ENCODE measurements at regions not wholly inside any gene's neighbourhood (a gene's known extent, or its start where the extent isn't known, plus 50 kb on each side); places are given as distances from the start of the nearest gene placed in this dataset.

DNA sequence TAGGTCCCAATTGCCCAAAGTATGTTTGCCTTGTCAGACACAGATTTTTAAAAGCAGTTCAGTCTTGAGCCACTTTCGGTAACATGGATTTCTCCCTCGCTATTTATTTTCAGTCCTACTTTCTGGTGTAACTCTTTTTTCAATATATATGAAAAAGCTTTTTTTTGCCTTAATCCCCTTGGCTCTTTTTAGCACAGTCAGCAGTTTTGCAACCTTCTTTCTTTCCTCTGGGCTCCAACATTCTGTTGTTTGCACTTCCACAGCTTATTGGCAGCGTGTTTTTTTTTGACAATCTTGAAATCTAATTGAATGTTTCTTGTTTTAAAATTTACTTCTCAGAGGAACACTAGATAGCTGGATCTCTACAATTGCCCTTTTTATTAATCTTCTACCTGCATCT is 429.3 kb upstream of the NBEA start:
- TF ChIP-seq, protein P1, sequence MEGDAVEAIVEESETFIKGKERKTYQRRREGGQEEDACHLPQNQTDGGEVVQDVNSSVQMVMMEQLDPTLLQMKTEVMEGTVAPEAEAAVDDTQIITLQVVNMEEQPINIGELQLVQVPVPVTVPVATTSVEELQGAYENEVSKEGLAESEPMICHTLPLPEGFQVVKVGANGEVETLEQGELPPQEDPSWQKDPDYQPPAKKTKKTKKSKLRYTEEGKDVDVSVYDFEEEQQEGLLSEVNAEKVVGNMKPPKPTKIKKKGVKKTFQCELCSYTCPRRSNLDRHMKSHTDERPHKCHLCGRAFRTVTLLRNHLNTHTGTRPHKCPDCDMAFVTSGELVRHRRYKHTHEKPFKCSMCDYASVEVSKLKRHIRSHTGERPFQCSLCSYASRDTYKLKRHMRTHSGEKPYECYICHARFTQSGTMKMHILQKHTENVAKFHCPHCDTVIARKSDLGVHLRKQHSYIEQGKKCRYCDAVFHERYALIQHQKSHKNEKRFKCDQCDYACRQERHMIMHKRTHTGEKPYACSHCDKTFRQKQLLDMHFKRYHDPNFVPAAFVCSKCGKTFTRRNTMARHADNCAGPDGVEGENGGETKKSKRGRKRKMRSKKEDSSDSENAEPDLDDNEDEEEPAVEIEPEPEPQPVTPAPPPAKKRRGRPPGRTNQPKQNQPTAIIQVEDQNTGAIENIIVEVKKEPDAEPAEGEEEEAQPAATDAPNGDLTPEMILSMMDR (IDR thresholded peaks at IDR 0.05): no peak
- TF ChIP-seq POLR2A (IDR thresholded peaks at IDR 0.05): no peak

Data from testis (tissue), 2 donors.